IPS-18a (cell line): ENCODE measurements at regions not wholly inside any gene's neighbourhood (a gene's known extent, or its start where the extent isn't known, plus 50 kb on each side); places are given as distances from the start of the nearest gene placed in this dataset.

Experiments
- H3K27ac ChIP-seq: one replicate; pipeline ENCODE4 v1.5.1; 2013; ENCODE audit warnings: low read length
- H3K27me3 ChIP-seq: one replicate; pipeline ENCODE4 v1.6.1; 2013; ENCODE audit warnings: mild to moderate bottlenecking, low read length; ENCODE audit not compliant: control insufficient read depth, insufficient read depth
- H3K36me3 ChIP-seq: one replicate; pipeline ENCODE4 v1.6.1; 2013; ENCODE audit warnings: low read depth, low read length; ENCODE audit not compliant: control insufficient read depth
- H3K4me1 ChIP-seq: one replicate; pipeline ENCODE4 v1.6.1; 2013; ENCODE audit warnings: low read depth, low read length; ENCODE audit not compliant: control insufficient read depth
- H3K4me3 ChIP-seq: one replicate; pipeline ENCODE4 v1.5.1; 2013; ENCODE audit warnings: low read length
- H3K9ac ChIP-seq: one replicate; pipeline ENCODE4 v1.6.1; 2013; ENCODE audit warnings: mild to moderate bottlenecking, low read length, moderate library complexity
- H3K9me3 ChIP-seq: one replicate; pipeline ENCODE4 v1.6.1; 2013; ENCODE audit warnings: low read depth, low read length; ENCODE audit not compliant: control insufficient read depth

- Histone ChIP-seq H3K36me3 (no peaks in the 10 kb centered on the region), H3K9me3 (no peaks in the 10 kb centered on the region), H3K4me1 (no peaks in the 10 kb centered on the region), H3K4me3 (no peak overlapping the region), H3K27me3 (no peaks in the 10 kb centered on the region), H3K27ac (no peak overlapping the region), H3K9ac (no peak overlapping the region)
These were observed 378.0 kb downstream of the CD109 start for GRCh38 chr6:74073999-74074398.

GRCh38 chr6:74073429-74073828 is 377.4 kb downstream of the CD109 start:
- no peak overlapping the region for H3K9ac ChIP-seq
- H3K4me1 ChIP-seq: no peaks in the 10 kb centered on the region
- H3K27me3 ChIP-seq: no peaks in the 10 kb centered on the region
- H3K4me3 ChIP-seq: no peak overlapping the region
- no peaks in the 10 kb centered on the region for H3K36me3 ChIP-seq
- no peaks in the 10 kb centered on the region for H3K9me3 ChIP-seq
- no peak overlapping the region for H3K27ac ChIP-seq

- H3K27ac ChIP-seq: no peak overlapping the region
- H3K27me3 ChIP-seq: no peaks in the 10 kb centered on the region
- H3K9me3 ChIP-seq: no peaks in the 10 kb centered on the region
- H3K4me3 ChIP-seq: no peak overlapping the region
- no peak overlapping the region for H3K9ac ChIP-seq
- no peaks in the 10 kb centered on the region for H3K36me3 ChIP-seq
- H3K4me1 ChIP-seq: no peaks in the 10 kb centered on the region
These were observed 375.2 kb downstream of the CD109 start for GRCh38 chr6:74071214-74071613.

GRCh38 chr6:74070711-74071110 is 374.7 kb downstream of the CD109 start:
- H3K27me3 ChIP-seq: no peaks in the 10 kb centered on the region
- H3K4me1 ChIP-seq: no peaks in the 10 kb centered on the region
- H3K4me3 ChIP-seq: no peak overlapping the region
- no peaks in the 10 kb centered on the region for H3K36me3 ChIP-seq
- H3K9me3 ChIP-seq: no peaks in the 10 kb centered on the region
- no peak overlapping the region for H3K9ac ChIP-seq
- no peak overlapping the region for H3K27ac ChIP-seq

GRCh38 chr6:74070091-74070490 is 374.1 kb downstream of the CD109 start:
- no peaks in the 10 kb centered on the region for H3K9me3 ChIP-seq

GRCh38 chr6:74069089-74069581 is 373.1 kb downstream of the CD109 start:
- Histone ChIP-seq H3K27me3 (no peaks in the 10 kb centered on the region), H3K36me3 (no peaks in the 10 kb centered on the region), H3K4me1 (no peaks in the 10 kb centered on the region), H3K9me3 (no peaks in the 10 kb centered on the region), H3K4me3 (no peak overlapping the region), H3K9ac (no peak overlapping the region), H3K27ac (no peak overlapping the region)

More at GRCh38 chr6:74070091-74070490, 374.1 kb downstream of the CD109 start:
- H3K27ac ChIP-seq: no peak overlapping the region
- no peaks in the 10 kb centered on the region for H3K36me3 ChIP-seq
- no peaks in the 10 kb centered on the region for H3K27me3 ChIP-seq
- H3K4me3 ChIP-seq: no peak overlapping the region
- H3K9ac ChIP-seq: no peak overlapping the region
- H3K4me1 ChIP-seq: no peaks in the 10 kb centered on the region

- no peak overlapping the region for H3K9ac ChIP-seq
- no peaks in the 10 kb centered on the region for H3K27me3 ChIP-seq
- no peaks in the 10 kb centered on the region for H3K36me3 ChIP-seq
- no peaks in the 10 kb centered on the region for H3K9me3 ChIP-seq
- no peak overlapping the region for H3K4me3 ChIP-seq
- no peak overlapping the region for H3K27ac ChIP-seq
- H3K4me1 ChIP-seq: no peaks in the 10 kb centered on the region
These were observed 370.3 kb downstream of the CD109 start for GRCh38 chr6:74066168-74066871.

GRCh38 chr6:74065705-74066104 is 369.7 kb downstream of the CD109 start:
- Histone ChIP-seq H3K4me3 (no peak overlapping the region), H3K27ac (no peak overlapping the region), H3K9me3 (no peaks in the 10 kb centered on the region), H3K4me1 (no peaks in the 10 kb centered on the region), H3K9ac (no peak overlapping the region), H3K27me3 (no peaks in the 10 kb centered on the region), H3K36me3 (no peaks in the 10 kb centered on the region)

- Histone ChIP-seq H3K36me3 (no peaks in the 10 kb centered on the region), H3K9me3 (no peaks in the 10 kb centered on the region), H3K4me3 (no peak overlapping the region), H3K27me3 (no peaks in the 10 kb centered on the region), H3K9ac (no peak overlapping the region), H3K27ac (no peak overlapping the region), H3K4me1 (no peaks in the 10 kb centered on the region)
These were observed 367.4 kb downstream of the CD109 start for GRCh38 chr6:74063391-74063790.

- H3K4me3 ChIP-seq: no peak overlapping the region
- H3K36me3 ChIP-seq: no peaks in the 10 kb centered on the region
- no peak overlapping the region for H3K27ac ChIP-seq
- H3K9ac ChIP-seq: no peak overlapping the region
- no peaks in the 10 kb centered on the region for H3K27me3 ChIP-seq
- H3K9me3 ChIP-seq: no peaks in the 10 kb centered on the region
- H3K4me1 ChIP-seq: no peaks in the 10 kb centered on the region
These were observed 365.2 kb downstream of the CD109 start for GRCh38 chr6:74061201-74061600.

GRCh38 chr6:74060354-74060753 is 364.4 kb downstream of the CD109 start:
- H3K4me3 ChIP-seq: no peak overlapping the region
- H3K4me1 ChIP-seq: no peaks in the 10 kb centered on the region
- H3K9me3 ChIP-seq: no peaks in the 10 kb centered on the region
- H3K27me3 ChIP-seq: no peaks in the 10 kb centered on the region
- H3K27ac ChIP-seq: no peak overlapping the region
- H3K9ac ChIP-seq: no peak overlapping the region
- H3K36me3 ChIP-seq: no peaks in the 10 kb centered on the region

GRCh38 chr6:74058606-74059005 is 362.6 kb downstream of the CD109 start:
- Histone ChIP-seq H3K9ac (no peak overlapping the region), H3K27me3 (no peaks in the 10 kb centered on the region), H3K36me3 (no peaks in the 10 kb centered on the region), H3K27ac (no peak overlapping the region), H3K4me3 (no peak overlapping the region), H3K9me3 (no peaks in the 10 kb centered on the region), H3K4me1 (no peaks in the 10 kb centered on the region)
